ENCODE measurements at regions not wholly inside any gene's neighbourhood (a gene's known extent, or its start where the extent isn't known, plus 50 kb on each side); places are given as distances from the start of the nearest gene placed in this dataset.

DNA sequence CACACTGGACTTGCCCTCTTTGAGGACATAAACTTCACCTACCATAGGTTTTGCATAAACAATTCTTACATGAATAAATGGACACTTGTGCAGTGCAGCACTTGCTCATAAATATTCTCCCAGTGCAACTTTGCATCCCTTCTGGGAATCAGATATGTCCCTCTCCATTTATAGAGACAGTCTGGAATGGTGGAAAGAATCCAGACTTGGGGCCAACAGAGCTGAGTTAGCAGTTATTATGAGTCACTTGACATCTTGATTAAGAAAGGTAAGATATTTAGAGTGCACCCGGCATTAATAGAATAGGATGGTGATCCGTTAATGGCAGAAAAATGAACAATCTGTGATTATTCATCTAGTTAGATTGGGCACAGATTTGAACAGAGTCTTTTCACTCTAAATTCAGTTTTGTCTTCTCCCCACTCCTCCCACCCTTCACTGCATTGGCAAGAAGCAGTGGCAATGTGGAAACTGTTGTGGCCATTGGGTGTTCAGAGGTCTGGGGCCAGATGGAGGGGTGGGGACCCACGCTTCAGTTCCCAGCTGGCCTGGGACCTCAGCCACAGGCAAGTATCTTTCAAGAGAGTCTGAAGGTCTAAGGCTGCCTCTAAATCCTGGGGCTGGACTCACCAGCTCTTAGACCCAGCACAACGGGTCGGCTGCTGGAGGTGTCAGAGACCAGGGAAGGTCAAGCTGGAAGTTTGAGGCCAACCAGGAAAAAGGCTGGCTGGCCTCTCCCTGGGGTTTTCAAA lies 58.9 kb upstream of the KY start:
- Mint-ChIP-seq H3K4me3 (no peak overlapping the region), H3K27ac (ENCODE audit: unreplicated experiment) (peak overlapping the region; percentile 50), H3K27me3 (ENCODE audit: low read depth) (no peaks in the 10 kb centered on the region), H3K9me3 (no peaks in the 10 kb centered on the region), H3K36me3 (ENCODE audit: low read depth) (no peaks in the 10 kb centered on the region), H3K4me1 (peaks cover 20% of the 10 kb centered on the region)
- DNase-seq (ENCODE audit: low read depth, low spot score), result no peak
- TF ChIP-seq, protein P1, sequence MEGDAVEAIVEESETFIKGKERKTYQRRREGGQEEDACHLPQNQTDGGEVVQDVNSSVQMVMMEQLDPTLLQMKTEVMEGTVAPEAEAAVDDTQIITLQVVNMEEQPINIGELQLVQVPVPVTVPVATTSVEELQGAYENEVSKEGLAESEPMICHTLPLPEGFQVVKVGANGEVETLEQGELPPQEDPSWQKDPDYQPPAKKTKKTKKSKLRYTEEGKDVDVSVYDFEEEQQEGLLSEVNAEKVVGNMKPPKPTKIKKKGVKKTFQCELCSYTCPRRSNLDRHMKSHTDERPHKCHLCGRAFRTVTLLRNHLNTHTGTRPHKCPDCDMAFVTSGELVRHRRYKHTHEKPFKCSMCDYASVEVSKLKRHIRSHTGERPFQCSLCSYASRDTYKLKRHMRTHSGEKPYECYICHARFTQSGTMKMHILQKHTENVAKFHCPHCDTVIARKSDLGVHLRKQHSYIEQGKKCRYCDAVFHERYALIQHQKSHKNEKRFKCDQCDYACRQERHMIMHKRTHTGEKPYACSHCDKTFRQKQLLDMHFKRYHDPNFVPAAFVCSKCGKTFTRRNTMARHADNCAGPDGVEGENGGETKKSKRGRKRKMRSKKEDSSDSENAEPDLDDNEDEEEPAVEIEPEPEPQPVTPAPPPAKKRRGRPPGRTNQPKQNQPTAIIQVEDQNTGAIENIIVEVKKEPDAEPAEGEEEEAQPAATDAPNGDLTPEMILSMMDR (conservative IDR thresholded peaks at IDR 0.05), result no peak

DNA sequence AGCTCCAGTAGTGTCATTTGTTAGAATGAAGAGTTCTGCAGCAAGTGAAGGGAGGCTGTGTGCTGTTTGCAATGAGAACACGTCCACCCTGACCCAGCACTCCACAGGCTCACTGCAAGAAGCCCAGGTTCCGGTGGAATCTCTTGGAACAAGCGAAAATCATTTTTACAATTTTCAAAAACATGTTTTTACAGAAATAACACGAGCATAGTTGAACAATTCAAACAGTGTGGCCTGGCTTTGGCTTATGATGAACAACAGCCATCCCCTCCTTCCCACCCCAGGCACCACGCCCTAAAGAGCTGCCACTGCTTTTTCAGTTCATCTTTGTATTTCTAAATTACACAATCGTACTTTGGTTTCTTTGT lies 59.5 kb upstream of the KY start:
- H3K36me3 Mint-ChIP-seq (ENCODE audit: low read depth), result no peaks in the 10 kb centered on the region
- H3K4me3 Mint-ChIP-seq, result no peak overlapping the region
- DNase-seq (ENCODE audit: low read depth, low spot score), result no peak
- H3K27ac Mint-ChIP-seq (ENCODE audit: unreplicated experiment), result peak overlapping the region; percentile 50
- TF ChIP-seq, protein P1 (conservative IDR thresholded peaks at IDR 0.05), result no peak
- no peaks in the 10 kb centered on the region for H3K9me3 Mint-ChIP-seq
- peaks cover 20% of the 10 kb centered on the region for H3K4me1 Mint-ChIP-seq
- H3K27me3 Mint-ChIP-seq (ENCODE audit: low read depth), result no peaks in the 10 kb centered on the region

DNA sequence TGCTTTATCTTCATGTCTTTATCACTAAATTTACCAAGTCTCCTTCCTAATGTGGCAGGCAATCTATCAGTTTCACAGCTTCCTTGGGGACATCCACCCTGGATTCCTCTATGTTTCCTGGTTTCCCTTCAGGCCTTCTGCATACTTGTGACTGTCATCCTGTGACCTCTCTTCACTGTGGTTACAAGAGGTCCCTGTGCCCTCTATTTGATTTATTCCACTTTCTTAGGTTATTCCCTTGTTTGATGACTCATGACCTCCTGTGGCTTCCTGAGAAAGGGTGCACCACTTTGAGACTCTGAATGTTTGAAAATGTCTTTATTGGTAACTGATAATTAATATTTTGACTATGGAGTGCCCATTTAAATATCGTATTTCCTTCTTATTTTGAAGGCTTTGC lies 60.5 kb upstream of the KY start:
- Mint-ChIP-seq H3K4me3 (no peak overlapping the region), H3K9me3 (no peaks in the 10 kb centered on the region), H3K4me1 (peaks cover 20% of the 10 kb centered on the region), H3K27me3 (ENCODE audit: low read depth) (no peaks in the 10 kb centered on the region), H3K27ac (ENCODE audit: unreplicated experiment) (no peak overlapping the region), H3K36me3 (ENCODE audit: low read depth) (no peaks in the 10 kb centered on the region)
- no peak for DNase-seq (ENCODE audit: low read depth, low spot score)
- TF ChIP-seq, protein P1 (conservative IDR thresholded peaks at IDR 0.05), result no peak

DNA sequence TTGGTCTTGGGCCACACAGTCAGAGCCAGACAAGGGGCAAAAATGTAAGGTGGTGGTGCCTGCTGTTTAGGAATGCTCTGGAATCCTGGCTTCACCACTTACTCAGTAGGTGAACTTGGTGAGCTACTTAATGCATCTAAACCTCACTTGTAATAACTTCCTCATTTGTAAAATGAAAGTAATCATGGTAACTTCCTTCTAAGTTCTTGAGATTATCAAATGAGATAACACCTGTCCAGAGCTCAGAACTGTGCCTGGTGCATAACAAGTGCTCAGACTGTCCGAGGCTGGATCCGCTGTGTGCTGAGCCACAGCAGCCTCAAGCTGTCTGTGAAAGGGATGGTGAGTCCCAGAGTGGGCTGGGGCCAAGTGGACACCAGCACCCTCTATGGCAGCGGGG lies 62.8 kb upstream of the KY start:
- DNase-seq (ENCODE audit: low read depth, low spot score), result no peak
- Mint-ChIP-seq H3K27me3 (ENCODE audit: low read depth) (no peaks in the 10 kb centered on the region), H3K27ac (ENCODE audit: unreplicated experiment) (no peak overlapping the region), H3K9me3 (no peaks in the 10 kb centered on the region), H3K36me3 (ENCODE audit: low read depth) (no peaks in the 10 kb centered on the region), H3K4me3 (no peak overlapping the region), H3K4me1 (peaks cover 20% of the 10 kb centered on the region)
- TF ChIP-seq, protein P1 (conservative IDR thresholded peaks at IDR 0.05), result no peak

DNA sequence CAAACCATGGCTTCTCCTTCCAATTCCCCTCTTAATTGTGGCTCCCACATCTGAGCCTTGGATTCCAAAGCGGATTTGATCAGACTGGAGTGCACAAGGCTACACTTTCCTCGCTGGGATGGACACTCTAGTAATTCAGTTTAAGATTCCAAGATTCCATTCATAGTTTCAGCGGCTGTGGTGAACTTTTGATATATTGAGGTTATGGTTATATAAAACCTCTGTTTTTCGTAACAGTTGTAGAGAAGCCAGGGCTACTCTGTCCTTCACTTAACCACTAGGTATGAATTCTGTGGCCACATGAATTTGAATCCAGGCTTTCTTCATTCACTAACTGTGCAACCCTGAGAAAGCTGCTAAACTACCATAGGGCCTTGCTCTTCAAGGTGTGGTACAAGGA lies 67.9 kb upstream of the KY start:
- Mint-ChIP-seq H3K4me1 (no peaks in the 10 kb centered on the region), H3K4me3 (no peak overlapping the region), H3K27me3 (ENCODE audit: low read depth) (no peaks in the 10 kb centered on the region), H3K27ac (ENCODE audit: unreplicated experiment) (no peak overlapping the region), H3K36me3 (ENCODE audit: low read depth) (no peaks in the 10 kb centered on the region), H3K9me3 (no peaks in the 10 kb centered on the region)
- TF ChIP-seq, protein P1 (conservative IDR thresholded peaks at IDR 0.05), result no peak
- DNase-seq (ENCODE audit: low read depth, low spot score), result no peak
